Neuronal stem cell (in vitro differentiated cells): ENCODE measurements at regions not wholly inside any gene's neighbourhood (a gene's known extent, or its start where the extent isn't known, plus 50 kb on each side); places are given as distances from the start of the nearest gene placed in this dataset.
A peak's percentile ranks its signal among the peaks of the same experiment; 100 is the strongest.

Experiments
- DNase-seq: peaks from one replicate; pipeline ENCODE4 v3.0.0-alpha.2; 2013; ENCODE audit warnings: low spot score
- H2AFZ ChIP-seq: one replicate; pipeline ENCODE4 v1.6.1; 2013; ENCODE audit warnings: mild to moderate bottlenecking, low read length, inconsistent platforms
- H2AK5ac ChIP-seq: 2 replicates; pipeline ENCODE4 v1.6.1; 2013; ENCODE audit warnings: low read depth, mild to moderate bottlenecking, inconsistent platforms, low read length, moderate library complexity, mixed read lengths
- H2BK120ac ChIP-seq: 2 replicates; pipeline ENCODE4 v1.6.1; 2013; ENCODE audit warnings: low read depth, mild to moderate bottlenecking, inconsistent platforms, low read length, moderate library complexity, mixed read lengths
- H2BK12ac ChIP-seq: one replicate; pipeline ENCODE4 v1.6.1; 2013; ENCODE audit warnings: low read length, inconsistent platforms
- H2BK15ac ChIP-seq: 2 replicates; pipeline ENCODE4 v1.6.1; 2013; ENCODE audit warnings: mild to moderate bottlenecking, low read length, inconsistent platforms, mixed read lengths
- H2BK5ac ChIP-seq: one replicate; pipeline ENCODE4 v1.6.1; 2013; ENCODE audit warnings: inconsistent platforms, mild to moderate bottlenecking, low read length, moderate library complexity
- H3K14ac ChIP-seq: one replicate; pipeline ENCODE4 v1.6.1; 2013; ENCODE audit warnings: low read length, inconsistent platforms
- H3K18ac ChIP-seq: 2 replicates; pipeline ENCODE4 v1.6.1; 2013; ENCODE audit warnings: low read length, inconsistent platforms
- H3K23ac ChIP-seq: 2 replicates; pipeline ENCODE4 v1.6.1; 2013; ENCODE audit warnings: low read depth, mild to moderate bottlenecking, mixed read lengths, low read length, inconsistent platforms; ENCODE audit not compliant: poor library complexity
- H3K27ac ChIP-seq: replicated peaks from 3 replicates; pipeline ENCODE4 v1.5.1; 2013; ENCODE audit warnings: low read length, inconsistent platforms
- H3K27me3 ChIP-seq, 3 experiments: 2 replicates each; pipeline ENCODE4 v1.6.1; 2013; ENCODE audit warnings: low read length in 3 of 3, mild to moderate bottlenecking in 2 of 3, inconsistent platforms in 1 of 3, low read depth in 1 of 3, mixed read lengths in 1 of 3, moderate library complexity in 1 of 3; ENCODE audit not compliant: control insufficient read depth in 3 of 3, insufficient read depth in 3 of 3
- H3K36me3 ChIP-seq, 2 donors: replicated peaks in 1 of 2; 2 replicates each; pipeline ENCODE4 v1.6.1; 2013; ENCODE audit warnings: low read length in 2 of 2; ENCODE audit not compliant: control insufficient read depth in 2 of 2, insufficient read depth in 2 of 2
- H3K4ac ChIP-seq: 2 replicates; pipeline ENCODE4 v1.6.1; 2013; ENCODE audit warnings: inconsistent platforms, mild to moderate bottlenecking, low read length, moderate library complexity
- H3K4me1 ChIP-seq, 2 donors: 1 replicate in 1 of 2; 2 replicates in 1 of 2; pipeline ENCODE4 v1.6.1; 2013; ENCODE audit warnings: low read length in 2 of 2, low read depth in 1 of 2; ENCODE audit not compliant: control insufficient read depth in 2 of 2, insufficient read depth in 1 of 2
- H3K4me2 ChIP-seq: one replicate; pipeline ENCODE4 v1.6.1; 2013; ENCODE audit warnings: mild to moderate bottlenecking, low read length, inconsistent platforms; ENCODE audit not compliant: insufficient read depth, poor library complexity, severe bottlenecking
- H3K4me3 ChIP-seq, 2 donors: 2 replicates each; pipeline ENCODE4 v1.5.1; 2013; ENCODE audit warnings: low read length in 2 of 2, mild to moderate bottlenecking in 2 of 2, inconsistent platforms in 1 of 2, moderate library complexity in 1 of 2
- H3K79me1 ChIP-seq: one replicate; pipeline ENCODE4 v1.6.1; 2013; ENCODE audit warnings: low read depth, mild to moderate bottlenecking, inconsistent platforms, low read length, moderate library complexity
- H3K9ac ChIP-seq: one replicate; pipeline ENCODE4 v1.6.1; 2013; ENCODE audit warnings: mild to moderate bottlenecking, low read depth, low read length, inconsistent platforms; ENCODE audit not compliant: poor library complexity
- H3K9me3 ChIP-seq, 2 donors: replicated peaks in 1 of 2; 2 replicates each; pipeline versions ENCODE3 to v1.6.1; 2013; ENCODE audit warnings: low read length in 2 of 2, mild to moderate bottlenecking in 2 of 2, inconsistent platforms in 1 of 2, low read depth in 1 of 2, mixed read lengths in 1 of 2, moderate library complexity in 1 of 2; ENCODE audit not compliant: control insufficient read depth in 2 of 2, insufficient read depth in 1 of 2
- H4K8ac ChIP-seq: one replicate; pipeline ENCODE4 v1.6.1; 2013; ENCODE audit warnings: low read depth, mild to moderate bottlenecking, inconsistent platforms, low read length, moderate library complexity
- H4K91ac ChIP-seq: one replicate; pipeline ENCODE4 v1.6.1; 2013; ENCODE audit warnings: low read length, low read depth, mild to moderate bottlenecking, inconsistent platforms; ENCODE audit not compliant: poor library complexity
- WGBS, 2 donors: extraction: QIAGEN DNeasy Blood & Tissue Kit; methylation state at CpG; one replicate each; pipeline ENCODE4 v1.1.7; 2013; ENCODE audit warnings: missing lambda C conversion rate in 2 of 2, mixed read lengths in 1 of 2; ENCODE audit not compliant: insufficient read length in 2 of 2, insufficient replicate concordance in 1 of 2; ENCODE audit errors: extremely low coverage in 2 of 2; 5-methylcytosine and 5-hydroxymethylcytosine counted together

DNA sequence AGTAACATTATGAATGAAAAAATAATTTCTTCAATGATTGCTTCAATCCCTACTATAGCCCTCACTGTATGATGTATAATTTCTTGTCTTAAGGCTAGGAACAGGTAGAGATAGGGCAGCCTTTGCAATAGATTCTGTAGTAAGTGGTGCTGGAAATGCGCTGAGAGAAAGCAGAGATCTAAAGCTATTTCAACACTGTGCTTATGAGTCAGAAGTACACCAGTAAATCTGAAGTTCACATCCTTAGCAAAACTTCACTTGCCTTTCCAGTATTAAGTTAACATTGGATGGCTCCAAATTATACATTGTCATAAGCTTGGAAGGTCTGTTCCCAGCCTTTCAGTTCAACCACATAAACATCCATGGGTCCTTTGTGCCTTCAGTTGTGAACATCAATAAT lies 178.2 kb upstream of the EPHA4 start:
- no peaks in the 10 kb centered on the region for H3K9me3 ChIP-seq
- H3K27me3 ChIP-seq: no peaks in the 10 kb centered on the region
- no peak overlapping the region for H2BK120ac ChIP-seq
- whole genome bisulfite sequencing, 2 donors: no CpG with 5 or more reads among the region's 1 CpG
- no peak overlapping the region for H2BK15ac ChIP-seq
- no peak overlapping the region for H3K4ac ChIP-seq
- no peak overlapping the region for H3K18ac ChIP-seq
- H2AFZ ChIP-seq: no peak overlapping the region
- H3K27ac ChIP-seq: no peak overlapping the region
- no peak overlapping the region for H3K23ac ChIP-seq
- H3K9ac ChIP-seq: no peak overlapping the region
- H2AK5ac ChIP-seq: no peak overlapping the region
- no peaks in the 10 kb centered on the region for H3K36me3 ChIP-seq
- H2BK12ac ChIP-seq: no peak overlapping the region
- H3K4me3 ChIP-seq: no peak overlapping the region
- H3K14ac ChIP-seq: no peak overlapping the region
- H2BK5ac ChIP-seq: no peak overlapping the region
- DNase-seq: no peak
- H4K8ac ChIP-seq: no peak overlapping the region
- H3K4me2 ChIP-seq: no peak overlapping the region
- H3K79me1 ChIP-seq: no peaks in the 10 kb centered on the region
- no peak overlapping the region for H4K91ac ChIP-seq
- no peaks in the 10 kb centered on the region for H3K4me1 ChIP-seq

DNA sequence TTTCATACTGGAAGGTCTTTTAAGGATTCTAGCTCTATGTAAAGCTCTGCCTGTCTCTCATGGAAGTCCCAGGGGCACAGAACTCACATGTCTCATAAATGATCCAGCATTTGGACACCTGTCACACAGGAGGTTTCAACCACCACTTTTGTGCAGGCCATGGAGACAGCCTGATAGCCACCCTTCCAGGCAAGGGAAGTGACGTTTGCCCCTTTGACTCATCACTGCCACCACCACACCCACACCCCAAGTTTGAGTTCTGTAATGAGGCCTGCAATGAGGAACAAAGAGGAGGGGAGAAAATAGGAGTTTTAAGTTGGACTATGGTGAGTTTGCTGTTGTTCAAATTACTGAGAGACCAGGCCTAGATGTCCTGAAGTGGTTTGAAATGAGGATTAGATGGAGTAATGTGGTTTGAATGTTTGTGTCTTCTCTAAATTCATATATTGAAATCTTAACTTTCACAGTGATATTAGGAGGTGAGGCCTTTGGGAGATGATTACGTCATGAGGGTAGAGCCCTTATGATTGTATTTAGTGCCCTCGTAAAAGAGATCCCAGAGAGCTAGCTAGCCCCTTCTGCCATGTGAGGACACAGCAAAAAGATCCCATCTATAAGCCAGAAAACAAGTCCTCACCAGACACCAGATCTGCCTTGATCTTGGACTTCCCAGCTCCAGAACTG lies 175.3 kb upstream of the EPHA4 start:
- Histone ChIP-seq H2BK12ac (no peak overlapping the region), H3K4ac (no peak overlapping the region), H3K23ac (no peak overlapping the region), H3K4me1 (no peaks in the 10 kb centered on the region), H2BK15ac (no peak overlapping the region), H2BK120ac (no peak overlapping the region), H3K9ac (no peak overlapping the region), H3K79me1 (no peaks in the 10 kb centered on the region), H3K27ac (no peak overlapping the region), H3K27me3 (no peaks in the 10 kb centered on the region), H3K4me2 (no peak overlapping the region), H4K91ac (no peak overlapping the region), H3K9me3 (no peaks in the 10 kb centered on the region), H3K4me3 (no peak overlapping the region), H2AFZ (no peak overlapping the region), H2AK5ac (no peak overlapping the region), H4K8ac (no peak overlapping the region), H3K36me3 (no peaks in the 10 kb centered on the region), H3K14ac (no peak overlapping the region), H3K18ac (no peak overlapping the region), H2BK5ac (no peak overlapping the region)
- no peak for DNase-seq
- no CpG with 5 or more reads among the region's 3 CpGs for WGBS, 2 donors

DNA sequence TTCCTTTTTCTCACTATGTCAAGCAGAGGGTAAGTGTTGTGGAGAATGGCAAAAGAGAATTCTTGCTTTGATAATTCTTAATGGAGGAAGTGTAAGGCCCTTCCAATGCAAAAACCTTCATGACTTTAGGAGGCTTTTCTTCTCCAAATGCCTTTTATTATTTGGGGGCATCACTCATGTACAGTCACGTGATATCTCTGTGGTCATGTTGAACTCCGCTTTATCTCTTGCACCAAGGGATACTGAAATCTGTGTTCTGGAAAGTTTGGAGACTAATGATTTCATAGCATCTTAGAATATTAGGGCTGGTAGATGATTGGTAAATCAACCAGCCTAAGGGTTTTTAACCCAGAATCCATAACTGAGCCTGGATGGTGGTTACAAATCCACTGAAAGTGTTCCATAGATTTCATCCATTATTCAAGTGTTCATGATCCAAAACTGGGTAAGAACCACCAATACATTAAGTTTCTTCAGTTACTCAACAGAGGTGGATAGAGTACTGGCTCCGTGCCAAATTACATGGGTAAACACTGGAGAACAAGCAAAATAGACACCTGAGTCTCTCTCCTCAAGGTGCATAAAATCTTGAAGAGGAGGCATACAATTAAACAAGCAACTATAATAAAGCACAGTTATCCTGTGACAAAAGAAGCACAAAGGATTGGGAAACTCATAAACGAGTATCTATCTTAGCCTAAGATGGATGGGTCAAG lies 169.6 kb upstream of the EPHA4 start:
- no peaks in the 10 kb centered on the region for H3K9me3 ChIP-seq
- no peak overlapping the region for H2BK5ac ChIP-seq
- H2AK5ac ChIP-seq: no peak overlapping the region
- no peak overlapping the region for H3K4me3 ChIP-seq
- no peaks in the 10 kb centered on the region for H3K4me1 ChIP-seq
- H3K4me2 ChIP-seq: no peak overlapping the region
- WGBS, 2 donors: no CpG with 5 or more reads among the region's 4 CpGs
- H3K23ac ChIP-seq: no peak overlapping the region
- H3K27me3 ChIP-seq: no peaks in the 10 kb centered on the region
- H4K91ac ChIP-seq: no peak overlapping the region
- no peaks in the 10 kb centered on the region for H3K79me1 ChIP-seq
- H4K8ac ChIP-seq: no peak overlapping the region
- H2BK12ac ChIP-seq: no peak overlapping the region
- H3K36me3 ChIP-seq: no peaks in the 10 kb centered on the region
- DNase-seq: no peak
- no peak overlapping the region for H3K9ac ChIP-seq
- no peak overlapping the region for H2BK15ac ChIP-seq
- H2BK120ac ChIP-seq: no peak overlapping the region
- no peak overlapping the region for H3K4ac ChIP-seq
- no peak overlapping the region for H3K27ac ChIP-seq
- H3K18ac ChIP-seq: no peak overlapping the region
- H3K14ac ChIP-seq: no peak overlapping the region
- no peak overlapping the region for H2AFZ ChIP-seq

DNA sequence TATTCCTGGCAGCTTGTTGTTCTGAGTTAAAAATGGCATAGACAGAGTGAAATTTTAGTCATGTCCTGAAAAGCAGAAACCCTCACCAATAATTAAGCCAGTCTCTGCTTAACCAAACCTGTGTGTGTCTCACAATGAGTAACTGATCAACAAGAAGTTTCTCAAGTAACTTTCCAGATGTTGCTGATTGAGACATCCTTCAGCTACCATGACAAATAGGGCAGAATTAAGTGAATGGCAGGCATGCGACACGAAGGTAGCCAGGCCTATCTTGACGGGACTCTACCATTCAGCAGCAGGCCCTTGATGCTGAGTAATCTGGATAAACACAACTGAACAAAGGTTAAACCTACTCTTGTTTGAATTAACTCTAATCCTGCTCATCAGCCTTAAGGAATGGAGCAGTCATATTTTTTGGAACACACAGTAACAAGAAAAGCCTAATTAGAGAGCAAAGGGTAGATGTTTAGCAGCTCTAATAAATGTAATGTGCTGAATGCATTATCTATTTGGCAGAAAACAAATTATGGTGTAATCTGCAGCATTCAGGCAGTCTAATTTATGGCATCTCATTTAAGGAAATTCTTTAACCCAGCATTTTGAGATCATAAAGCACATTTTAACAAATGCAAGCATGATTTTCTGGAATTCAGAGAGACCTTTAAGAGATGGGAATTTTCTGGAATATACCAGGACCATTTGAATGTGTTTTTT lies 159.5 kb upstream of the EPHA4 start:
- Histone ChIP-seq H3K27ac (no peak overlapping the region), H2AK5ac (no peak overlapping the region), H2BK120ac (no peak overlapping the region), H3K36me3 (no peaks in the 10 kb centered on the region), H4K8ac (no peak overlapping the region), H3K79me1 (no peaks in the 10 kb centered on the region), H2BK5ac (no peak overlapping the region), H3K4me1 (no peaks in the 10 kb centered on the region), H3K4ac (no peak overlapping the region), H2AFZ (no peak overlapping the region), H3K9me3 (no peaks in the 10 kb centered on the region), H3K4me3 (no peak overlapping the region), H2BK15ac (no peak overlapping the region), H3K4me2 (no peak overlapping the region), H3K18ac (no peak overlapping the region), H3K14ac (no peak overlapping the region), H3K23ac (no peak overlapping the region), H2BK12ac (no peak overlapping the region), H4K91ac (no peak overlapping the region), H3K27me3 (no peaks in the 10 kb centered on the region), H3K9ac (no peak overlapping the region)
- DNase-seq: peak; percentile 2
- no CpG with 5 or more reads among the region's 3 CpGs for WGBS, 2 donors
